Hepatic stellate cell (primary cell): ENCODE measurements at regions not wholly inside any gene's neighbourhood (a gene's known extent, or its start where the extent isn't known, plus 50 kb on each side); places are given as distances from the start of the nearest gene placed in this dataset.
A peak's percentile ranks its signal among the peaks of the same experiment; 100 is the strongest.
"Not testable (repeated sequence)": the region's sequence is repeated elsewhere in the genome, so short reads cannot be mapped to it uniquely, and the experiment has no call there.

Experiments
- DNase-seq: peaks from one replicate; pipeline ENCODE4 v3.0.0; 2011; ENCODE audit warnings: low spot score

- no peak for DNase-seq
Measured at GRCh38 chr12:5165296-5165970, 121.8 kb downstream of the KCNA5 start.

GRCh38 chr12:5166976-5167375, 123.3 kb downstream of the KCNA5 start:
- peak; percentile 88 for DNase-seq

DNA sequence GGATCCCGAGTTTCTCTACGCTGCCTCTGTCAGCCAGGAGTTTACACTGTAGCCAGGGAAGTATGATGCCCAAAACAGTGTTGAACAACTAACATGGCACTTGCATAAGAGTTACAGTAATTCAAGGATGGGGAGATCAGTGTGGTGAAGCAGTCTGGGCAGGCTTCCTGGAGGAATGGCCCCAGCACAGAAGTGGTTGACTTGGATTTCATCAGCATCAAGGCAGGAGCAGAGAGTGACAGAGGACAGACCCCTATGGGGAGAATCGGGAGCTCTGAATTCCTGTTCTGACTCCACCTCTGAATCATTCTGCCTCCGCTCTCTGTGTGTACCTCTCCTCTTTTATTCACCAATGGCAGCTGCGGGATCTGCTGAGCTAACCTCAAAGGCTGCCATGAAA, 124.5 kb downstream of the KCNA5 start:
- DNase-seq = no peak

DNA sequence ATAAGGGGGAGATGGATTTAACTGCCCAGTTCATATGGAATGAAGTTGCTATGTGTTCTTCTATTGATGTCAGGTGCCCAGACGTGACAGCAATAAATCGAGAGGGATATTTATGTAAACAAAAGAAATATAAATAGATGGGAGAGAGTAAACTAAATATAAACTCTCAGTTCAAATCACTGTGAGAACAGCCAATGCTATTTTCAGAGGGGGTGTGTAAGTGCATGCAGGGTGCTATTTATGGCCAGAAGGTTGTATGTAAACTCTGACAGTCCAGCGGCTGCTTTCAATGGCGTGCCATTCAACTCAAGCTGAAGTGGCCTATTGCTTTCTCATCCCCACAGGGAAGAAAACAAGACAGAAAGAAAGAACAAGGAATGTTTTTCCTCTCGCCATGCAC, 127.2 kb downstream of the KCNA5 start:
- peak; percentile 32 for DNase-seq

- peak; percentile 59 for DNase-seq
Measured at GRCh38 chr12:5171701-5172100, 128.0 kb downstream of the KCNA5 start.

DNA sequence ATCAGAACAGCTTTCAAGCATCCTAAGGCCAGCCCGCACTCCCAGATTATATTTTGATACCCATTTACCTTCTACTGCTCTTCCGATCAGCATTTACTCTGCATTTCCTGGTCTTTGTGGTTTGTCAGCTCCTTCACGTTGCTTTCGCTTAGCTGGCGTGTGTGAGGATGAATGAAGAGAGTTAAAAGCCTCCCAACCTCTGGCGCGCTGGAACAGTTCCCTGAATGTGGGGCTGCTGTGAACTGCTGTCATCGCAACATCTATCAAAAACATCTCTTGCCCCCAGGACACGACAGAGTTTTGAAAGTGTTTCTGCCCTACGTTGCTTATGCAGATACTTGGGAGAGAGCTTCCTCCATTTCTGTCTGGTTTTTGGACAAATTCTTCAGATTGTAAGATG, 129.2 kb downstream of the KCNA5 start:
- DNase-seq = no peak

- no peak for DNase-seq
Measured at GRCh38 chr12:5173511-5174011, 129.9 kb downstream of the KCNA5 start.

DNA sequence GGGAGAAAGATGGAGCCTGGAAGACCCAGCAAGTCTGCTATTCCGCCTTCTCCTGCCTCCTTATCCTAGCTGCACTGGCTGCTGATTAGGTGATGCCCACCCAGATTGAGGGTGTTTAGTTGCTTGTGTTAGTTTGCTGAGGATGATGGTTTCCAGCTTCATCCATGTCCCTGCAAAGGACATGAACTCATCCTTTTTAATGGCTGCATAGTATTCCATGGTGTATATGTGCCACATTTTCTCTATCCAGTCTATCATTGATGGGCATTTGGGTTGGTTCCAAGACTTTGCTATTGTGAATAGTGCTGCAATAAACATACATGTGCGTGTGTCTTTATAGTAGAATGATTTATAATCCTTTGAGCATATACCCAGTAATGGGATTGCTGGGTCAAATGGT, 131.7 kb downstream of the KCNA5 start:
- DNase-seq = not testable (repeated sequence)

- no peak for DNase-seq
Measured at GRCh38 chr12:5176036-5176435, 132.4 kb downstream of the KCNA5 start.

DNA sequence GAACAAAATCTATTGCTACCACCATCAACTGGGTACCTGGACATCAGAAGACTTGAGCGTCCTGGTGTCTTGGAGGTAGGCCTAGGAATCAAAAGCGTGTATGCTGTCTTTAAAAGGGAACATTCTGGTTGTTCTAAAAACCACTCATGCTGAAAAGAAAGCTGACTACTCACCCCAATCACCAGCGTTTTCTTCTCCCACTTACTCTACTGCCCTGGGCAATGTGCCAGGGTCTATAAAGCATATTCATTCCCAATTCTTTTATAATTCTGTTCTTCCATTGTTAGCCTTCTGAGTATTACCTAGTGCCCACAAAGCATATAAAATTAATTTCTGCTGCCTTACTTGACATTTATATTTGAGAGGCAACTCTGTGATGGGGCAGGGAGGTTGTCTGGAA, 133.4 kb downstream of the KCNA5 start:
- DNase-seq = no peak

DNA sequence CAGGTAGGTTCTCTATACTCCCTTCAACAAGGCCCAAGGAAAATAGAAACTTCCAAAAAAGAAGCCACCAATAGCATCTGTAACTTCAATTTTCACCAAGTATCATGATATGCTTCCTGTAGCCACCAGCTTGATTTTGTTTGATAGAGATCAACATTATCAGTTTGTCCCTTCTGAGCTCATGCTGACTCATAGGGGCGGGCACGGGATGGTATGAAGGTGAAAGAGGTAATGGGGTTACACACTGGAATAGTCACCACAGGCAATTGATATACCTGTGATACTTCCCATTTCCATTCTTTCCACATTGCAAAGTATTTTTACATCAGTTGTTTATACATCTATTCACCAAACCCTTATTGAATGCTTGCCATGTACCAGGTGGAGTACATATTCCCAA, 134.1 kb downstream of the KCNA5 start:
- DNase-seq = no peak

DNA sequence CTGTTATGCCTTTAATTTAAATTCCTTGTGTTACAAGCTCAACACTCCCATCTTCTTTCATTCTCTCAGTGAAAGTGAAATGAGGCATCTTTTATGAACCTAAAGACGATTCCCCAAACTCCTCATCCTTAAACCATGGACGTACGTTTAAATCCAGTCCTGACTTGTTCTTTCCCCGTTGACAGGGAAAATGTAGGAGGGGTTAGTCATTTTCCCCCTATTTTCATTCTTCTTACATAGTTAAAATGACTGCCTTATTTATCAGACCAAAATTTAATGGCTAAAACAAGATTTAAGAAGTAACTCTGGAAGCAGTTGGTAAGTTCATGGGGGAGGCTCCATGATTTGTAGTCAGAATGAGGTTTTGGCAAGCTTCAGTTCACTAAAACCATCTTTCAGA, 134.9 kb downstream of the KCNA5 start:
- no peak for DNase-seq

- DNase-seq = no peak
Measured at GRCh38 chr12:5180496-5180895, 136.8 kb downstream of the KCNA5 start.

- no peak for DNase-seq
Measured at GRCh38 chr12:5184186-5184585, 140.5 kb downstream of the KCNA5 start.

DNA sequence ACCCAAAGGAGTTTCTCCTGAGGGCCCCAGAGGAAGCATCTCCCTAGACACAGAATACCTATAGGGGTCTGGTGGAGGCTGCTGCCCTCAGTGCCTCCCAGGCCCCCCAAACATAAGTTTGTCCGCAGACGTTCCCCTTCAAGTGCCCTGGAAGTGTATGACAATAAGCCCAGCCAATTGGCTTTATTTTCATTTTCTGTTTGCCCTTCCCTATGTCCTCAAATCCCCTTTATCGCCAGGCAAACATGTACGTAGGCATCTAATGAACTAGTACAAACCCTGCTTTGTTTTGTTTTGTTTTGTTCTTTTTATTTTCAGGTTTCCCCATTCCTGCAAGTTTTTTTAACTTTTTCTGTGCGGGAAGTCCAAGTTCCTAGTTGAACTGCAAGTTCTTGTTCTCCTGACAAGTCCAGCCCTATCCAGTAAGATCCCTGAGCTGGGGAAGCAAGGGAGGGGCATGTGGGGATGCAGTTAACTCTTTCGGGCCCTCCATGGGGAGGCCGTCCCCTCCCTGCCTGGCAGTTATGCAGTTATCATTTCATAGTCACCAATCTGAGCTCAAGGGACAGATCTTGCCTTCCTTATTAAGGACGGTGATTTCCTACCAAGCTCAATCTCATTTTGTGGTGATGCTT, 141.9 kb downstream of the KCNA5 start:
- DNase-seq = no peak

GRCh38 chr12:5186715-5187114, 143.0 kb downstream of the KCNA5 start:
- DNase-seq = no peak

DNA sequence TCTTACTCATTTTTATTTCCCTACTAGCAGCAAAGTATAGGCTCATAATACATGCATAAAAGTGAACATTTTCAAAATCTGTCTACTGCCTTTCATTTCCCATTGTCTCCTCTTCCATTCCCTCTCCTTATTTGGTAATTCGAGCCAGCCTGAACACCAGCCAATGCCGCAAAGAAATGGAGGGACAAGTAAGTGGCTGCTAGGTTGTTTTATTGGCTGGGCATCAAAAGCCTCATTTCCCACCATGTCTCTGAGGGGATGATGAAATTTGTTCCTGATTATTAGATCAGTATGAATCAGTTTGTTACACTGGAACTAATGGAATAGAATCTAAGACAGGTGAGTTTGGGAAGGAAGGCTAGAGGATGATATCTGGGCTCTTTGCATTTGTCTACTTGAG, 143.5 kb downstream of the KCNA5 start:
- no peak for DNase-seq

- no peak for DNase-seq
Measured at GRCh38 chr12:5188472-5188871, 144.8 kb downstream of the KCNA5 start.

DNA sequence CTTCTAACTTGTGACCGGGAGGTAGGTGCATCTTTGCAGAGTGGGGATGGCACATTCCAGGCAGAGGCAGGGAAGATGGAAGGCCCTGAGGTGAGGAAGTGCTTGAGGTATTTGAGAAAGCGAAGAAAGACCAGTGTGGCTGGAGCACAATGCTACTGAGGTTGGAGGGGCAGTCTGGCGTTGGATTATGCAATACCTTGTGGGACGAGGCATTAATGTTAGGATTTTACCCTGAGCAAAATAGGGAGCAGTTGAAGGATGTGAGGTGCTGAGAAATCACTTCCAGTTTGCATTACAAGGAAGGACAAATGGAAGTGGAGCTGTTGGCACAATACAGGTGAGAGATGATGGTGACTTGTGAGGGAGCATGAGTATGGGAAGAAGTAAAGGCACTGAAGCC, 145.5 kb downstream of the KCNA5 start:
- DNase-seq = no peak

GRCh38 chr12:5191803-5192538, 148.3 kb downstream of the KCNA5 start:
- DNase-seq = no peak

DNA sequence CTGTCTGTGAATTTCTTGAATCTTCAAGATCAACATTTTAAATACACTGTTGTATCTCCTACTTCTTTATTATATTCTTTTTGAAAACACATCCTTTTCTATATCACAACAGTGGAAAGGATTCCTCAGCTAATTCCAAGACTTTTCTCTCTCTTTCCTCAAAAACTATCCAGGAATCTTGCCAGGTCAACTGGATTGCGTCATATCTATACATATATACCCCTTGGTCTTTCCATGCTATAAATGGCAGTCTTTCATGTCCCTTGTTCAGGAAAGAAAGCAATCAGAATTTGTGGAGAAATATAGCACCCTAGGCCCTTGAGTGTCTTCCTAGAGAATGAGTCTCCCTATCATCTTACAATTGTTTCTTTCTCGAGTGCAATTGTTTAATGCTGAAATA, 149.0 kb downstream of the KCNA5 start:
- DNase-seq = no peak

GRCh38 chr12:5194306-5194705, 150.6 kb downstream of the KCNA5 start:
- no peak for DNase-seq

DNA sequence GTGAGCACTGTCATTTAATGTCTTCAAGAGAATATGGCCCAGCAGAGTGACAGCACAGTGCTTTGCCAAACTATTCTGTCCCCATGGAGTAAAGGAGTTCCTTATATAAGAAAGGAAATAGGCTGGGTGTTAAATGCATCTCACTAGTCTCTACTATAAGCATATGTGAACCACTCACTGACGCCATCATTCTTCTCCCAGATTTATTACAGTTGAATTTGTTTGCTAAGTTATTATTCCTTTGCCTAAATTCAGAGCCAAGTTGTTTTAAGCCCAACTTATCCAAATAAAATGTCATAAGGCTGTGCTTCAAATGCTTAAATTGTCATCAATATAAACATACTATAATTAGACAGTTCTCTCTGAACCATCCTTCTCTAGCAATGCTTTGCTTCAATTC, 151.6 kb downstream of the KCNA5 start:
- DNase-seq = no peak
